AG04450 (cell line): ENCODE measurements at regions not wholly inside any gene's neighbourhood (a gene's known extent, or its start where the extent isn't known, plus 50 kb on each side); places are given as distances from the start of the nearest gene placed in this dataset.

Source experiments
- CTCF ChIA-PET: fragments of 300-600, 350-600 bp; formaldehyde crosslinking; extraction: SDS; loops from one replicate; lab custom pipeline; 2022; ENCODE audit warnings: antibody characterized with exemption, inconsistent platforms; lab: Charles Lee
- POLR2A ChIA-PET: fragments of 350-600 bp; formaldehyde crosslinking; extraction: SDS; loops from one replicate; lab custom pipeline; 2021; ENCODE audit warnings: antibody characterized with exemption, inconsistent platforms; lab: Yijun Ruan, JAX
- DNase-seq: peaks from one replicate; pipeline ENCODE4 v3.0.0-alpha.2; 2011; ENCODE audit warnings: low read depth, low spot score
- H3K27ac ChIP-seq: one replicate; pipeline ENCODE4 v1.5.1; 2012; ENCODE audit warnings: low read depth, low read length, control low read depth
- H3K27me3 ChIP-seq: one replicate; pipeline ENCODE4 v1.6.0; 2012; ENCODE audit warnings: low read length; ENCODE audit not compliant: control insufficient read depth, insufficient read depth
- H3K4me3 ChIP-seq: 2 replicates; pipeline ENCODE4 v1.5.1; 2011; ENCODE audit warnings: mild to moderate bottlenecking, low read depth, low read length, control low read depth
- H3K9me3 ChIP-seq: 2 replicates; pipeline ENCODE4 v1.5.1; 2012; ENCODE audit warnings: low read length; ENCODE audit not compliant: control insufficient read depth, insufficient read depth
- CTCF ChIP-seq: IDR thresholded peaks from 2 replicates; pipeline ENCODE4 v1.5.1; 2011; ENCODE audit warnings: low read depth, low read length, control low read depth, inconsistent platforms

DNA sequence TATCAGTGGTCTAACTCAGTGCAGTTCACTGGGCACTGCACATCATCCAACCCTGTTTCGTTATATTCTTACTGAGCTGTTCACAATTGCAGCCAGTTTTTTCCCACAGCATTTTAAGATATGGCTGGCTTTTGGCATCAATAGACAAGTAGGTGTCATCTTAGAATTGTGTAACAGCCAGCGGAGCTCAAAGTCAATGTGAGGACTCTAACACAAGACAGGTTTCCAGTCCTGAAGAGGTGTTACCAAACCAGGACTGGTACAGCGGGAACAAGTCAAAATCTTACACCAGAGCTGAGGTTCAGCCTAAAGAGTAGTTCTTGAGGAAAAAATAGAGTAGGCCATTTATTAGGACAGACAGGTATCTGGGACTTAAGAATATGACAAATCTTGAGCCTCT lies 313.3 kb downstream of the SEC16B start:
- H3K9me3 ChIP-seq, result no peaks in the 10 kb centered on the region
- POLR2A ChIA-PET, result no interaction called here
- TF ChIP-seq CTCF, result no peak
- DNase-seq, result no peak
- no peaks in the 10 kb centered on the region for H3K27me3 ChIP-seq
- CTCF ChIA-PET, result no interaction called here
- H3K27ac ChIP-seq, result peak overlapping the region; percentile 13
- H3K4me3 ChIP-seq, result no peak overlapping the region

DNA sequence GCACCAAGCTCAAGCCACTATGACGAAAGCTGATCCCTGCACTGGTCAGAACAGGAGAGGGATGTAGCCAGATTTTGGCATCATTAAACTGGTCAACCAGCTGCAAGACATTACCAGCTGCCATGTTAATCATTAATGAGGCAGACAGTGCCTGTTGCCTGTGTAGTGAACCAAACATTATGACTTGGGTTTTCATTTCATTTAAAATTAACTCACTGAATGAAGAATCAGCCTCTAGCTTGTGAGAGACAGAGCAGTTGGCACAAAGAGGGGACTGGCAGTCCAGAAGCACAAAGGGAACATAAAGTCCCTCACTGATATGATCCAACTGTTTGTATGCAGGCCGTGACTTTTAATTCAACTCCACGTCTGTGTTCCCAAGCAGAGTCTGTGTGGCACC lies 318.9 kb downstream of the SEC16B start:
- Histone ChIP-seq H3K4me3 (no peak overlapping the region), H3K27me3 (no peaks in the 10 kb centered on the region), H3K27ac (no peak overlapping the region), H3K9me3 (no peaks in the 10 kb centered on the region)
- CTCF ChIA-PET, result no interaction called here
- no peak for DNase-seq
- POLR2A ChIA-PET, result no interaction called here
- TF ChIP-seq CTCF, result no peak

- Histone ChIP-seq H3K4me3 (no peak overlapping the region), H3K27ac (no peak overlapping the region), H3K9me3 (no peaks in the 10 kb centered on the region), H3K27me3 (no peaks in the 10 kb centered on the region)
- POLR2A ChIA-PET, result no interaction called here
- CTCF ChIA-PET, result no interaction called here
- no peak for DNase-seq
- TF ChIP-seq CTCF, result no peak
These were observed 321.1 kb downstream of the SEC16B start for GRCh38 chr1:177648731-177649265.

- Histone ChIP-seq H3K4me3 (no peak overlapping the region), H3K9me3 (no peaks in the 10 kb centered on the region), H3K27ac (no peak overlapping the region), H3K27me3 (no peaks in the 10 kb centered on the region)
- TF ChIP-seq CTCF, result no peak
- CTCF ChIA-PET, result no interaction called here
- DNase-seq, result no peak
- POLR2A ChIA-PET, result no interaction called here
These were observed 321.7 kb downstream of the SEC16B start for GRCh38 chr1:177648138-177648537.

DNA sequence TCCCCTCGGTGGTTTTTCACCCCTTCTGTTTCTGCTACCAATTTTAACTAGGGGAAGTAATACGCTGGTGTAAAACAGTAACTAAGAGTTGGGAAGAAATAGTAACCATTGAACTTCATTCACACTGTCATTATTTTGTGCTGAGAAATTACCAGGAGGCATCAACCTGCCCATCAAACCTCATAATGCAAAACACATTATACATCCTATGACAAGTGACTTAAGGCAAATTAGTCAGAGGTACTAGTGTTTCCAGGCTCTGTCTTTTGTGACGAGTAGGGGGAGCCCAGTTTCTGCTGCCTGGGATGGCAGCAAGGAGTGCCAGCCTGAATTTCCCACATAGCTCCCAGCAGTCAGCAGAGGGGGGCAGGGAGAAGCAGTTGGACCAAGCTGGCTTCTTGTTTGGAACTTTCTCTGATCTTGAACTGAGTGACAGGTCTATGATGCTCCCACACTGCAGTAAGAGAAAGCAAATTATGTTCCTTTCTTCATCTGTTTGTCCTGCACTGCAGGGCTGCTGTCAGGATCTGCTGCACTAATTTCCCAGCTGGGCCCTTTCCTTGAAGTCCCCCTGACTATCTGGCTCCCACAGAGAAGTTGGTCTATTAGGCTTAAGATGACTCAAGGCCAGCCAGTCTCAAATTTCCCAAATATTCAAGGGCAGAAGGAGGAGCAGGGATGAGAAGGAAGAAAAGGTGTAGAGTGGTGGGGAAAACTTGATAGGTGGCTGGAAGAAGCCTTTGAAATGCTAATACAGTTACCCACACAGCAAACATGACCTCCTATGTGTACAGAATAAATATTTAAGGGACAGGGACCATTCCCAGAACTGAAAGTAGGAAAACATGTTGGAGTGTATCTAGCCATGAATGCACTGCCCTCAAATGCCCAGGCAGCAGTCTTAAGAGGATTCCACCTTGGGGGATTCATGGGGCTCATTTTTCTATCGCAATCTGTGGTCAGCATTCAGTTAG lies 322.8 kb downstream of the SEC16B start:
- TF ChIP-seq CTCF, result no peak
- Histone ChIP-seq H3K27ac (no peak overlapping the region), H3K9me3 (no peaks in the 10 kb centered on the region), H3K27me3 (no peaks in the 10 kb centered on the region), H3K4me3 (no peak overlapping the region)
- ChIA-PET POLR2A (no interaction called here), CTCF (no interaction called here)
- DNase-seq, result no peak
